GM18502 (cell line): ENCODE measurements at regions not wholly inside any gene's neighbourhood (a gene's known extent, or its start where the extent isn't known, plus 50 kb on each side); places are given as distances from the start of the nearest gene placed in this dataset.
"Not testable (repeated sequence)": the region's sequence is repeated elsewhere in the genome, so short reads cannot be mapped to it uniquely, and the experiment has no call there.

ENCODE experiments used
- ATAC-seq: cut with Tn5 transposase; IDR thresholded peaks from one replicate; pipeline ENCODE4 v1.9.1; 2021; ENCODE audit warnings: mild to moderate bottlenecking; ENCODE audit not compliant: unreplicated experiment, poor library complexity

DNA sequence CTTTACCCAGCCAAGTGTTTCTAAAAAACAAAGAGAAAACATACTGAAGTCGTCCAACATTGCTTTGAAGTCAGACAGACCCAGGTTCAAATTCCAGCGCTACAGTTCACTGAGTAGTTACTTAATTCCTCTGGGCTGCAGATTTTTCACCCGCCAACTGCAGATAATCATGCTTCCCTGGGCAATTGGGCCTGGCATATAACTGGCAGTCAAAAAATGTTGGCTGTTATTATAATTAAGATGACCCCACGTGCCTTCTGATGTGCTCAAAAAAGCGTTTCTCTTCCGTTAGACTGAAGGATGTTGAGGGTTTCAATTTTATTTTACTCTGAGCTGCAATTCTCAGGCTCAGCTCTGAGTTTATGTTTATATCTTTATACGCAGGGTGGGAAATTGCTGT, 156.1 kb upstream of the CITED2 start:
- no peak for ATAC-seq

GRCh38 chr6:139529420-139529819, 155.0 kb upstream of the CITED2 start:
- ATAC-seq, result no peak

- no peak for ATAC-seq
Observed at GRCh38 chr6:139528471-139528870, 154.0 kb upstream of the CITED2 start.

DNA sequence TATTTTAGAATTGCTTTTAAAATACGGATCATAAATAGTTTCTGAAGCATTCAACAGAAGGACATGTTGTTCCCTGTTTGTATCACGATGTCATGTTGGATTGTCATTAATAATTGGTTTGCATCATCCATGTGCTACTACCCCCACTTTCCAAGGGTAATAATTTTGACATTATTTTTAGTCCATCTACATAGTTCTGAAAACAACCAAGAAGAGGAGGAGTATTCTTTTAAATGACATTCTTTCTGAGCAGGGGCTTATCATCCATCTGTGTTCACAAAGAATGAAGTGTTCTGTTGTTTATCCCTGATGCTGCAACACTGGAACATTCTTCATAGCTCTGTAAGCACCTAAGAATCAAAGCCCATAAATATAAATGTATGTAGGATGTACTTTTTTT, 151.0 kb upstream of the CITED2 start:
- ATAC-seq, result no peak

GRCh38 chr6:139523986-139524385, 149.5 kb upstream of the CITED2 start:
- no peak for ATAC-seq

DNA sequence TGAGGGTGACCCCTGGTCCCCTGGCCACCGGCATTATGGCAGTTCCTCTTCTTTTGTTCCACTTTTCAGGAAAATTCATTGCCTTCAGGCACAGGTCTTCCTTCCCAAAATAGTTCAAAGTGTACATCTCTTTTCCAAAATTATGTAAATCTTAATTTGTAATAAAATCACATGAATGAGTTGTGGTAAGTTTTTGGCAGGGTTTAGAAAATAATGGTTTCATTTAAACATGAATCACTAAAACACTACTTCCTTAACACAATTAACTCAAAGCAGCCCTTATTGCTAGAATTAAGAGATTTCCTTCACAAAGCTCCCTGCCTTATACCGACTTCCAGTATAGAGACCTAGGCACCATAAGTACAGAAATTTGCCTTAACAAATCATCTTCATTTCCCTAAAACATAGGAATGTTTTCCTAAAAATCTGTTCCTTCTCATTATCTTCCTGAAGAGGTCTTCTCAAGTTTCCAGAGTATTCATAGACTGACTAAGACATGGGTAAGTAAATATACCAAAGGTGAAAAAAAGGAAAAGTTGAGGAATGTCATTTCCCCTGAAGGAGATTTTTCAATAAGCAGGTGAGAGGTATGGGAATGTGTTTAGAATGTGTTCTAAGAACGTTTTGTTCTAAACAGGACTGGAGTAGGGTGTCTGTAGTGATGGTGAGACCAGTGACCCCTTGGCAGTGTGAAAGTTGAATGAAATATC, 148.2 kb upstream of the CITED2 start:
- no peak for ATAC-seq

GRCh38 chr6:139521338-139521737, 146.9 kb upstream of the CITED2 start:
- ATAC-seq, result no peak

DNA sequence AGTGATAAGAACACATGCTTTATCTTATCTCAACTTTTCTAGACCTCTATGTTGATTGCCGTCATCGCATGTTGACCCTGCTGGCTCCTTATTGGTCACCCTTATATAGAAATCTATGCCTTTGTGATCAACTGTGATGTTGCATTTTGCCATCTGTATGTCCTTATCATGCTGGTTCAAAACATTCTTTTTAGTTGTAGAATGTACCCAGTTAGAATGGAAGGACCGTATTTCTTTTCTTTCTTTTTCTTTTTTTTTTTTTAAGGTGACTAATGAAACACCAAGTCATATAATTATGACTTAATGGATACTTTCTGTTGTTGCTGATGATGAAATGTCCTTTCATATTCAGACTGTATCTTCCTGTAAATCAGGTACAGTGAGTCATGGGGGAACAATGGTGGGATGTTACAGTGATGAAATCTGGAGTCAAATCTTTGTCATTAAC, 145.9 kb upstream of the CITED2 start:
- ATAC-seq, result no peak

DNA sequence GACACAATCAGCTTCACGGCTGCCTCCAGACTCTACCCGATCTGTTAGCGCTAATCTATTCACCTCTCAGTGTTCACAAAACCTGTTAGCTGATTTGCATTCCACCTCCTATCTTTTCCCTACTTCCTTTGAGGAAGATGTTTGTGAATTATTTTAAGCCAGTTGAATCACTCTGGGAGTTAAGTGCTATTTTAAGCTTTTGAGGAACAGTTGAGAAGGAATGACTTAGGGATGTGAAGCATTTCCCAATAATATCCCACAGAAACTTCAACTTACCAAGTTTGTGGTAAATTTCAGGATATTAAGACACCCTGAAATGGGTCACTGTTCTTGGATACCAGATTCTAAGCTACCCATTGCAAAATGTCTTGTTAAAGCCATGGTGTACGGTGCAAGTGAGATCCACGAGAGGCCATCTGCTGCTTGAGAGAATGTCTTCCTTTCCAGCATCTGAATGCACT, 145.2 kb upstream of the CITED2 start:
- no peak for ATAC-seq

DNA sequence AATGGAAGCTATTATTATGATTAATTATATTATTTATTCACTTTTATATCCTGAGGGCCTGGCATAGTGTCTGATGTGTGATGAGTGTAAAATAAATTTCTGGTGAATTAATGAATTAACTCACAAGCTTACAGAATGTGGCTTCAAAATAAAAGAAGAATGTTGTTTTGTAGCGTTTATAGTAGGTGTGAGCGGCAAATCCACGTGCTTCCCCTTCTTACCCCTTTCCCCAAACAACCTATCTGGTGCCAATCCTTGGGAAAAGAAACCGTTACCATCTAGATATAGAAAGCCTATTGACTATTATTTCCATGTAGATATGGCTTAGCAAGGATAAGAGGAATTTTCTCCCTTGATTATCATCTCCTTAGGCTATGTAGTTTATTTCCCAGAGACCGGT, 144.6 kb upstream of the CITED2 start:
- no peak for ATAC-seq

- ATAC-seq, result no peak
Observed at GRCh38 chr6:139518556-139519091, 144.2 kb upstream of the CITED2 start.

- not testable (repeated sequence) for ATAC-seq
Observed at GRCh38 chr6:139517998-139518555, 143.6 kb upstream of the CITED2 start.

- peak; percentile 72 for ATAC-seq
Observed at GRCh38 chr6:139515511-139515910, 141.1 kb upstream of the CITED2 start.

DNA sequence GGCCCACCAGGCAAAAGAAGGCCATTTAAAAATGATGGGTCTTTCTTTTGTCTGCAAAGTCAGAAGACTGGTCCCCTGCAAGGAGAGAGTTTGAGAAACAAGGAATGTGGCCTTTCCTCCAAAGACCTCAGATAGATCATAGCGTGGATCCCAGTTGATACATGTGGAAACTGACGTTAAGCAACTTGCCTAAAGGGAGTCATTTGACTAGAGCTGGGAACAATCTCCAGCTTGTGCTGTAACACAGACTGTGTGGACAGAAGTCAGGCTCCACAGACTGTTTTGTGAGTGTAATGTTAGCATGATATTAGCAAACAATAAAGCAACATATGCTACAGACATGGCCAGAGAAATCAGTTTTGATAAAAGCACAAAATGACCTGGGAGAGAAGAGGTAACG, 140.4 kb upstream of the CITED2 start:
- ATAC-seq, result peak; percentile 26

- ATAC-seq, result no peak
Observed at GRCh38 chr6:139510040-139510790, 135.8 kb upstream of the CITED2 start.

DNA sequence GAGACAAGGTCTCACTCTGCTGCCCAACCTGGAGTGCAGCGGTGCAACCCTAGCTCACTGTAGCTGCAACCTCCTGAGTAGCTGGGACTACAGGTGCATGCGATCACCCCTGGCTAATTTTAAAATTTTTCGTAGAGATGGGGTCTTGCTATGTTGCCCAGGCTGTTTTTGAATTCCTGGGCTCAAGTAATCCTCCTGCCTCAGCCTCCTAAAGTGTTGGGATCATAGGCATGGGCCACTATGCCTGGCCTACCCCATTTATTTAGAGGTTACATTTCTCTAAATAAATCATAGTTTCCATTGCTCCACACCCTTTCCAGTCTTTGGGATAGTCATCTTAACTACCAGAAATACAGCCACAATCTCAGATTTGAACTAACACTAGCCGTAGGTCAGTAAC, 134.7 kb upstream of the CITED2 start:
- ATAC-seq, result no peak

DNA sequence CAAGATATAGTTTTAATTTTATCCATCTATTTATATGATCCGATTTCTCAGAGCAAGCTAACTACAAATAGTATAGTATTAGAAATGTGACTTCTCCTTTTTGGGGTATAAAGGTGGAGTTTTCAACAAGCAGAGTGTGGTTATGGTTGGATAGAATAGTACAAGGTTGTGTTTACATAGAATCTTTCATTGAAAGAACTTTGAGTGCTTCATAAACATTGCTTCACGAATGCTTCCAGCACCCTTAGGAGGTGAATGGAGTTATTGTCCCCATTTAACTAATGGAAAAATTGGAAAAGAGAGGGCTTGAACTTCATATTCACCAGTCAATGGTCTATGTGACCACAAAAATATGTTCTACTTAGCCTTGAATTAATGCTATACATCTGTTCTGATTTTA, 134.1 kb upstream of the CITED2 start:
- ATAC-seq, result no peak

- ATAC-seq, result no peak
Observed at GRCh38 chr6:139508023-139508422, 133.6 kb upstream of the CITED2 start.

DNA sequence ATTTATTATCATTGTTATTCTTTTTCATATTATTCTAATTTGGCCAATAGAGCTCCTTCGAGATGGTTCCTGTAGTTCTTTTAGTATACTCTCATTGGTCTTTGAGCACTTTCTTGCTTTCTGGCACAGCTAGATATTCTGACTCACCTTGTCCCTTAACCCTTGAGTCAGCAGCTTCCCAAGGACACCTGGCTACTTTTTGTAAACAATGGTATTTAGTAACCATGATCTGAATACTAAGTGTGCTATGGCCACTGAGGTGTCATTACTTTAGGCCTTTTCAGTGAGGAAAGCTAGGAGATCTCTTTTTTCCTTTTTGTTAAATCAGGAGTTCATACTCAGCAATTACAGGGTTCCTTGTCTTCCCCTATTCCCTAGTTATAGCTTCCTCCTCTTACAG, 126.5 kb upstream of the CITED2 start:
- no peak for ATAC-seq

DNA sequence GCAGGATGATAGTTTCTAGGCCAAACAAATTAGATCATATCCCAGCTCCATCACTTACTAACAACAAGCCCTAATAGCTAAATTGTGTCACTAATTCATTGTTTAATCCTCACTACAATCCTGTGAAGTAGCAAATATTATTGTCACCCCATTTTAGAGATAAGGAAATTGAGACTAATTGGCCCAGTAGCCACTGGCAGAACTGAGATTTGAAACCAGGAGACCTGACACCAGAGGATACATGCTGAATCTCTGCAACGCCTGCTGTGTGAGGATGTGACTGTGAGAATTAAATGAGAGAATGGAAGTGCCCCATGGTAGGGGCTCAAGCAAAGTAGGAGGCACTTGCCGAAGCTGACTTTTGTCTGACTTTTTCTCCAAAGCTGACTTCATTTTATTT, 124.3 kb upstream of the CITED2 start:
- no peak for ATAC-seq

DNA sequence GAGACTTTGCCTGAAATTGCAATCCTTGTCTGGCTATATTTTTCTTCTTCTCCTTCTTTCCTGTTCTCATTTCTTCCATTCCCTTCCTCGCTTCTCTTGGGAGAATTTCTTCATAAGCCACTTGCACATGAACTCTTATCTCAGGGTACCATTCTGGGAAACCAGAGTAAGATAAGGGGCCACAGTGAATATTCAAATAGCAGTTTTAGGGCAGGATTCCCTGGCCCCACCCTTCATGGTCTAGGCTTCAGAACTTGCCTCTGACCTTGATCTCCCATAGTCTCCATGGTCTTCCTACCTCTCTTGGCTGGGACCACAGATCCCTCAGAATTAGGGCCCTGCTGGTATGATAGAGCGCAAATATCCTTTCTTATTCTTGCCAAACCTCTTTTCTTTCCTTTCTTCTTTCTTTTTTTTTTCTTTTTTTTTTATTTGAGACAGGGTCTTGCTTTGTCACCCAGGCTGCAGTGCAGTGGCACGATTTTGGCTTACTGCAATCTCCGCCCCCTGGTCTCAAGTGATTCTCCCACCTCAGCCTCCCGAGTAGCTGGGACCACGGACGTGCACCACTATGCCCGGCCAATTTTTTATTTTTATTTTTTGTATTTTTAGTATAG, 123.0 kb upstream of the CITED2 start:
- ATAC-seq, result no peak
